NT2/D1 (cell line): ENCODE measurements at regions not wholly inside any gene's neighbourhood (a gene's known extent, or its start where the extent isn't known, plus 50 kb on each side); places are given as distances from the start of the nearest gene placed in this dataset.

ENCODE experiments used
- DNase-seq: peaks from one replicate; pipeline ENCODE4 v3.0.0-alpha.2; 2011; ENCODE audit warnings: low read depth, low spot score
- H3K27me3 ChIP-seq: 2 replicates; pipeline ENCODE4 v1.6.0; 2011; ENCODE audit warnings: mild to moderate bottlenecking; ENCODE audit not compliant: insufficient read length, insufficient read depth
- H3K36me3 ChIP-seq: 2 replicates; pipeline ENCODE4 v1.6.1; 2011; ENCODE audit warnings: mild to moderate bottlenecking, low read length, mixed read lengths; ENCODE audit not compliant: insufficient read depth, insufficient read length
- H3K4me1 ChIP-seq: 2 replicates; pipeline ENCODE4 v1.5.1; 2011; ENCODE audit not compliant: insufficient read depth, insufficient read length
- H3K4me3 ChIP-seq: 2 replicates; pipeline ENCODE4 v1.5.1; 2011; ENCODE audit warnings: low read depth; ENCODE audit not compliant: insufficient read length
- H3K9ac ChIP-seq: 2 replicates; pipeline ENCODE4 v1.6.0; 2011; ENCODE audit warnings: low read depth; ENCODE audit not compliant: insufficient read length
- H3K9me3 ChIP-seq: 2 replicates; pipeline ENCODE4 v1.5.1; 2011; ENCODE audit warnings: mild to moderate bottlenecking, low read length; ENCODE audit not compliant: insufficient read depth
- SUZ12 ChIP-seq: IDR thresholded peaks from 2 replicates; pipeline ENCODE4 v1.6.1; 2011; ENCODE audit not compliant: insufficient read length, insufficient read depth; ENCODE audit errors: extremely low read depth
- YY1 ChIP-seq: IDR thresholded peaks from 2 replicates; pipeline ENCODE4 v1.6.1; 2011; ENCODE audit not compliant: insufficient read length, insufficient read depth
- ZNF274 ChIP-seq: IDR thresholded peaks from 2 replicates; pipeline ENCODE4 v1.6.1; 2011; ENCODE audit warnings: mild to moderate bottlenecking, low read depth, low read length

DNA sequence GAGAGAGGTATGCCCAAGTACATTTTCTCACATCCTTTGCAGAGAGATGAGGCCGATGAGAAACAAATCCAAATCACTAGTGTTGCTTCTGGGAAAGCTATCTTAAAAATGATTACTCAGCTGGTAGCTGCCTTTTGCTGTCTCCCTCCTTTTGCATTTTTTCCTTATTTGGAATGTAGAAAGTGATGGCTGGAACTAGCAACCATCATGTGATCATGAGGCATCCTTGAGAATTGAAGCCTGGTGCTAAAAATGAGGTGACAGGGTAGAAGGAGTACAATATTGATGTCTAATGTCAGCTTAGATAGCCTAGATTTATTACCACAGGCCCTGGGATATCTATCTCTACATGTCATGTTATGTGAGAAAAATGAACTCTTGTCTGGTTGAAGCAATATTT is 109.3 kb upstream of the TAF11L2 start:
- Histone ChIP-seq H3K4me1 (no peaks in the 10 kb centered on the region), H3K9me3 (no peaks in the 10 kb centered on the region), H3K36me3 (no peaks in the 10 kb centered on the region), H3K9ac (no peak overlapping the region), H3K27me3 (no peaks in the 10 kb centered on the region), H3K4me3 (no peak overlapping the region)
- DNase-seq, result no peak
- TF ChIP-seq YY1 (no peak), ZNF274 (no peak), SUZ12 (no peak)

DNA sequence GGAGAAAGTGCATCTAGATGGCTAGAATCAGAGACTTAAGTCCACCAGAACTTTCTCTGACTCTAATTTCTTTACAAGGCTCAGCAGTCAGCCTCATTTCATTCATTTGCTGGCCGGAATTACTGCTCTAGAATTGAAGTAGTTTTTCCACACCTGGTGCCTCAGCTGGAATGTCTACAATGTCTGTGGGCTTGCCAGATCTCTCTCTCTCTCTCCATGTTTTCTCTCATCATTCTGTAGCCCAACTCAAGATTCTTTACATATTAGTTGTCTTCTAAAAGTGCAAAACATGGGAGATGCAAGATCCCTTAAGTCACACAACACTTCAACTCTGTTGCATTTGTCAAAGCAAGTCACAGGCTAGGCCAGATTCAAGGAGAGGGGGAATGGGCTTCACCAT is 103.9 kb upstream of the TAF11L2 start:
- no peak for TF ChIP-seq ZNF274
- TF ChIP-seq SUZ12, result no peak
- TF ChIP-seq YY1, result no peak
- H3K4me1 ChIP-seq, result peaks cover 1% of the 10 kb centered on the region
- DNase-seq, result no peak
- H3K27me3 ChIP-seq, result peaks cover 7% of the 10 kb centered on the region
- H3K9ac ChIP-seq, result no peak overlapping the region
- no peaks in the 10 kb centered on the region for H3K36me3 ChIP-seq
- H3K9me3 ChIP-seq, result peaks cover 17% of the 10 kb centered on the region; the same call in 1 of the 2 replicates
- H3K4me3 ChIP-seq, result no peak overlapping the region

DNA sequence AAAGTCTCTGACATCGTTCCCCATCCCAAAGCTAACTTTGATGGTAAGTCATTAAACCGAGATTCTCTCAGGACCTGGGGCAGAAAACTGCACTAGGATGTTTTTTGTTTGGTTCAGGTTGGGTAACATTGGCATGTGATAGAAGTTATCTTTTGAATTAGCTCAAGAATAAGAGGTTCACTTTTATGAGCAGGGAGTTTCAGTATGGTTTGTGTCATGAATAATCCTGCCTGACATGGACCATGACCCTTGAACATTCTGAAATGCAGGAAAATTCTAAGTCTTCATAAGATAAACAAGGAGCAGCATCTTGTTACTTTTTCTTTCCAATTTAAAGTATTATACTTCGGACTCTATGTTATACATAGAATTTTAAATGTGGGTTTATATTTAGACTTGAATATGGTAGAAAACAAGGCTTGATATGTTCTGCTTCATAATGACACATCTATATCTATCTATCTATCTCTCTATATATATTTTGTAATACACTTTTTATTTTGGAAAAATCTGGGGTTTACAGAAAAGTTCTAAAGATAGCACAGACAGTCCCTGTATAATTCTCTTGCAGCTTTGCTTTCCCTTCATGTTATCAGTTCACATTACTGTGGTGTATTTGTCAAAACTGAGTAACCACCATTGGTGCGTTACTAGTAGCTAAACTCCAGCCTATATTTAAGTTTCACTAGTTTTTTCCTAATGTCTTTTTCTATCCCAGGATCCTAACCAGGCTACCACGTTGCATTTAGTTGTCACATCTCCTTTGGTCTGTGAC is 102.7 kb upstream of the TAF11L2 start:
- Histone ChIP-seq H3K27me3 (peaks cover 10% of the 10 kb centered on the region), H3K36me3 (no peaks in the 10 kb centered on the region), H3K9me3 (peaks cover 17% of the 10 kb centered on the region; the same call in 1 of the 2 replicates), H3K9ac (no peak overlapping the region), H3K4me3 (no peak overlapping the region), H3K4me1 (peaks cover 2% of the 10 kb centered on the region)
- DNase-seq, result no peak
- no peak for TF ChIP-seq SUZ12
- no peak for TF ChIP-seq ZNF274
- no peak for TF ChIP-seq YY1

DNA sequence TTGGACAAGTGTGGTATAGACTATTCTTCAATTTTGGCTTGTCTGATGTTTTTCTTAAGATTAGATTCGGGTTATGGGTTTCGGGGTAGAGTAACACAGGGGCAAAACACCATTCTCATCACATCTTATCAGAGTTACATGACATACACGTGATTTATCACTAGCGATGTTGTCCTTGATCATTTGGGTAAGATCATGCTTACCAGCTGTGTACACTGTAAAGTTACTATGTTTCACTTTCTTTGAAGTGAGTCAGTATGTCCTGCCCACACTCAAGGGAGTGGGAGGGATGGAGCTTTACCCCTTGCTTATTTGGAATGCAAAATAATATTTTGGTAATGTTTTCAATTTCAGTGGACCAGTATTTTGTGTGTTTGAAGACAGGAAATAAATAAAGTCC is 101.8 kb upstream of the TAF11L2 start:
- no peak overlapping the region for H3K4me3 ChIP-seq
- peaks cover 2% of the 10 kb centered on the region for H3K4me1 ChIP-seq
- H3K9ac ChIP-seq, result no peak overlapping the region
- TF ChIP-seq ZNF274, result no peak
- no peak for TF ChIP-seq YY1
- TF ChIP-seq SUZ12, result no peak
- DNase-seq, result no peak
- H3K9me3 ChIP-seq, result peaks cover 17% of the 10 kb centered on the region; the same call in 1 of the 2 replicates
- H3K27me3 ChIP-seq, result peaks cover 10% of the 10 kb centered on the region
- H3K36me3 ChIP-seq, result no peaks in the 10 kb centered on the region

DNA sequence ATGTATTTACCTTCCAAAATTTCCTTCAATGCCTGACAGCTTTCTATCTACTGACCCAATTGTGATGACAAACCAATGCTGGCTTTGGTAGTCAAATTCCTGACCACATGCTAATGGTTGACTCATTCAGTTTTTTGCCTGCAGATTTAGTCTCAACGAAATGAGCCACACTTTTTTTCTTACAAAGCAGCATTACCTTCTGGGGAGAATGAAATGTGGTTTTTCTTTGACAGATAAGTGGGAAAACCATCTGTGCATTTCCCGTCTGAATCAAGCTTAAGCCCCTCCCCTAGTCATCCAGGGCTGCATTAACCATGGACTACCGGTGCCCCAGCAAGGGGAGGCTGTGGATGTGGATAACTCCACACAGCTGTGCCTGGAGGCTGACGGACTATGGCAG is 99.6 kb upstream of the TAF11L2 start:
- Histone ChIP-seq H3K4me1 (peaks cover 2% of the 10 kb centered on the region), H3K9me3 (peaks cover 17% of the 10 kb centered on the region; the same call in 1 of the 2 replicates), H3K4me3 (no peak overlapping the region), H3K36me3 (no peaks in the 10 kb centered on the region), H3K27me3 (peaks cover 10% of the 10 kb centered on the region), H3K9ac (no peak overlapping the region)
- TF ChIP-seq ZNF274 (no peak), YY1 (no peak), SUZ12 (no peak)
- no peak for DNase-seq

DNA sequence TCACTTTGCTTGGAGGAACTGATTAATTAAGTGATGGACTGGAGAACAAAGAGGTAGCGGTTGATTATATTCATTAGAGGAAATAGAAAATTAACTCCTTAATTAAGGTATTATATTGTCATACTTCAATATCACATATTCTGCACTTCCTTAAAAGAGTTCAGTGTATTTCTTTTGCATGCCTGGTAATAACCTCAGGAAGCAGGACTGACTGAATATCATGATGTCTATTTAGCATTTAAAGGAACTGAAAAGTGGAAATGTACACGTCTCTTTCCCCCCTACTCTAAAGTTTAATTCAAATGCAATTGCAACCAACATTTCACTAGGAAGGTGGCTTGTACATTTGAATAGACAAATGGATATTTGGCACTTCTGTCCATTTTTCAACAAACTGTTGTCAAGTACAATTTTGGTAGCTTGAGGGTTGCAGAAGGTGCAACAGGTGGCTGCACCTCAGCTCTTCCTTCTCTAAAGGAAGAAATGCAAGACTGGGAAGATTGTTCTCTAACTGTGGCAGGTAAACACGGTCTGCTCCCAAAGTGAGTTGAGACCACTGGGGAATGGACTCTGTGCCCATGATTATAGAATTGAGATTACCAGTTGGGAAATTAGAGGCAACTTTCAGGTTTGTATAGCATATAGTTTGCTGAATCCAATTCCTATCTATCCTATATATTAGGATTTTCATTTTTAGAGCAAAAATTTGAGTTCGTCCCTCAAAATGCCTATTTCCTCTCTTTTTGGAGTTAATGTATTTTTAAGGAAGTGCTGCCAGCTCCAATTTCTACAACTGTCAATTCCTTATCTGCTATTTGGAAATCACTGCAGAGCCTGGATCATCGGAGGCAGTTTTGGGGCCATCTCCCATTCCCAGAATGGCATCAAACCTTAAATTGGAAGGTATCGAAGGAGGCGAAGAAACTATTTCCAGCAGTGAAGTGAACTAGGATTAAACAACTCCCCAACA is 98.9 kb upstream of the TAF11L2 start:
- no peak for TF ChIP-seq SUZ12
- no peaks in the 10 kb centered on the region for H3K36me3 ChIP-seq
- H3K9me3 ChIP-seq, result peaks cover 15% of the 10 kb centered on the region; the same call in 1 of the 2 replicates
- H3K9ac ChIP-seq, result no peak overlapping the region
- peaks cover 10% of the 10 kb centered on the region for H3K27me3 ChIP-seq
- peaks cover 2% of the 10 kb centered on the region for H3K4me1 ChIP-seq
- DNase-seq, result no peak
- H3K4me3 ChIP-seq, result no peak overlapping the region

DNA sequence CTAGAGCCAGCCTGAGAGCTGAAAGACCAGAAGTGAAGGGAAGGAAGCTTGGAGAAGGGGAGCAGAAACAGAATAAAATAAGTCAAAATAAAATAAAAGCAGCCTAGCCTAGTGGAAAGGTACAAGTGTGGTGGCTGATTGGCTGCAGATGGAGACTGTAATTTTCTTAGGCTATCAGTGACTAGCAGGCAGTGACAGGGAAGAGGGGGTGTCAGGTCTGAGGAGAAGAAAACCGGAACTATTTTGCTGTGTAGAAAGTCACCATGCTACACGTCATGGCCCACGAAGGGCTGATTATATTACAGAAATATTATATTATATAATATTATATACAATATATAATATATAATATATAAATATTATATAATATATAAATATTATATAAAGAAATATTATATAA is 98.1 kb upstream of the TAF11L2 start:
- H3K4me3 ChIP-seq, result no peak overlapping the region
- H3K27me3 ChIP-seq, result peaks cover 10% of the 10 kb centered on the region
- no peaks in the 10 kb centered on the region for H3K36me3 ChIP-seq
- H3K4me1 ChIP-seq, result peaks cover 2% of the 10 kb centered on the region
- peaks cover 11% of the 10 kb centered on the region; the same call in 1 of the 2 replicates for H3K9me3 ChIP-seq
- DNase-seq, result no peak
- TF ChIP-seq ZNF274, result no peak
- no peak for TF ChIP-seq SUZ12
- TF ChIP-seq YY1, result no peak
- H3K9ac ChIP-seq, result no peak overlapping the region
